GM21717 (cell line): ENCODE measurements at regions not wholly inside any gene's neighbourhood (a gene's known extent, or its start where the extent isn't known, plus 50 kb on each side); places are given as distances from the start of the nearest gene placed in this dataset.
"Not testable (repeated sequence)": the region's sequence is repeated elsewhere in the genome, so short reads cannot be mapped to it uniquely, and the experiment has no call there.

ENCODE experiments used
- ATAC-seq: cut with Tn5 transposase; IDR thresholded peaks from one replicate; pipeline ENCODE4 v1.9.1; 2021; ENCODE audit warnings: mild to moderate bottlenecking, moderate library complexity; ENCODE audit not compliant: unreplicated experiment

DNA sequence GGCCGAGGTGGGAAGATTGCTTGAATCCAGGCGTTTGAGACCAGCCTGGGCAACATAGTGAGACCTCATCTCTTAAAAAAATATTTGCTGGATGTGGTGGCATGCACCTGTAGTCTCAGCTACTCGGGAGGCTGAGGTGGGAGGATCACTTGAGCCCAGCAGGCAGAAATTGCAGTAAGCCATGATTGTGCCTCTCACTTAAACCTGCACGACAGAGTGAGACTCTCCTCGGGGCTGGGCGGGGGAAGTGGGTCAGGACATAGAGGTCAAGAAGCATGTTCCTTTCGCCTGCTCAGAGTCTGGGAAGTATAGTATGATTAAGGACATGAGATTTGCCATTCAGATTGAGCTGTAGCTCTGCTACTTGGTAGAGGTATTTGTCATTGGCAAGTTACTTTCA, 52.3 kb downstream of the SEPTIN7 start:
- ATAC-seq: not testable (repeated sequence)

DNA sequence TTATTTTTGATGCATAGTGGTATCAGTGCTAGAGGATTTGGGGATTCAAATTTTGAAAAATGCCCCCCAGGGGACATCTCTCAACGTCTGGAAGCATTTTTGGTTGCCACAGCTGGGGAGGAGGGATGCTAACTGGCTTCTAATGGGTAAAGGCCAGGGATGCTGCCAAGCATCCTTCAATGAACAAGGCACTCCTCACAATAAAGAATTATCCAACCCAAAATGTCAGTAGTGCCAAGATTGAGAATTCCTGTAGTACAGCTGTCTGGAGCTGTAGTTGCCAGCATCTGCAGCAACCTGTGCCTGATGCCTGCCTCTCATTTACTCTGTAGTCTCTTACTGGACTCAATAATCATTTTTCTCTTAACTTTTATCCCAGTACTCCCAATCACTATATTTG, 53.5 kb downstream of the SEPTIN7 start:
- no peak for ATAC-seq

DNA sequence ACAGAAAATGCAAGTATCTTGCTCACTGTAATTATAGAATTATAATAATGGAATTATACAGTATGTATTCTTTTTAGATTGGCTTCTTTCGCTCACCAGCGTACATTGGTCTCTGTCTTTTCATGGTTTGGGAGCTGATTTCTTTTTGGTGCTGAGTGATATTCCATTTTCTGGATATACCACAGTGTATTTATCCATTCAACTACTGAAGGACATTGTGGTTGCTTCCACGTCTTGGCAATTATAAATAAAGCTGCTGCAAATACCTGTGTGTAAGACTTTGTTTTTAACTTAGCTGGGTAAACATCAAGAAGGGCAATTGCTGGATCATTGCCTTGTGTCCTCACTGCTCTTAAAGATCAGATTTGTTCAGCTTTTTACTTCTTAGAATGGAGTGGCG, 55.3 kb downstream of the SEPTIN7 start:
- no peak for ATAC-seq

DNA sequence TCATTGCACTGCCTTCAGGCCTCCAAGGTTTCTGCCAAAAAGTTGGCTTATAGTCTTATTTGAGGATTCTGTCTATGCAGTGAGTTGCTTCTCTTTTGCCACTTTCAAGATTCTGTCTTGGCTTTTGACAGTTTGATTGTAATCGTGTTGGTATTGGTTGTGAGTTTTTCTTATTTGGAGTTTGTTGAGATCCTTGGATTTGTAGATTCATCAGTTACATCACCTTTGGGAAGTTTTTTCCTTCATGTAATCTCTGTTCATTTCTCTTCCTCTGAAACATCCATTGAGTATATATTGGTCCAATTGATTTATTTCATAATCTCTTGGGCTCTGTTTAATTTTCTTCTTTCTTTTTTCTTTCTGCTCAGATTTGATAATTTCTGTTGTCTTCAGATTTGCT, 59.8 kb downstream of the SEPTIN7 start:
- no peak for ATAC-seq

DNA sequence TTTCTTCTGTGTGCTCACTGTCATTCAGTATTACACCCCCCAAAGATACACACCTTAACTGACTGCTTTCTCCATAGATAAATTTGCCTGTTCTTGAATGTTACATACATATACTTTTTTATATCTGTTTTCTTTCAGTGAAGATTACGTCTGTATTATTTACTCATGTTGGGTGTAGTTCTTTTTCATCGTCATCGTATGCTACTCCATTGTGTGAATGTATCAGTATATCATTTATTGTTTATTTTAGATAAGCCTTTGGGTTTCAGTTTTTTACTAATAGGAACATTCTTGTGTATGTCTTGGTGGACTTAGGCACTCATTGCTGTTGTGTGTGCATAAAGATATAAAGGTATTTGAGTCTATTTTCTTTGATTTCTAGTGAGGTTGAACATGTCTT, 64.4 kb downstream of the SEPTIN7 start:
- ATAC-seq: no peak

DNA sequence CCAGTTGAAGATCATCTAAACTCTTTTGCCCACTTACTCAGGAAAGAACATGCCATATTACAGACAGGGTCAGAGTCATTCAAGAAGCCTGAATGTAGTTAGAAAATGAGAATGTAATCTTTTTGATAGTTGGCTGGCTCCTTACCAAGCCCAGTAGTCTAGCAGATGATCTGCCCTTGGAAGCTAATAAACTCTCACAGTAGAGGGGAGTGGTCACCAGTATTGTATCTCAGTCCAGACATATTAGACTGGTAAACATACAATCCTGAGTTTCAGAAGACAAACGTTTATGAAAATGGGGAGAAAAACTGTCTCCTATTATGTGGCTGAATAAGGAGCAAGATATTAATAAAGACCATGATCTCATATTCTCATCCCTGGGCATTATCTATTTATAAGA, 65.3 kb downstream of the SEPTIN7 start:
- no peak for ATAC-seq

DNA sequence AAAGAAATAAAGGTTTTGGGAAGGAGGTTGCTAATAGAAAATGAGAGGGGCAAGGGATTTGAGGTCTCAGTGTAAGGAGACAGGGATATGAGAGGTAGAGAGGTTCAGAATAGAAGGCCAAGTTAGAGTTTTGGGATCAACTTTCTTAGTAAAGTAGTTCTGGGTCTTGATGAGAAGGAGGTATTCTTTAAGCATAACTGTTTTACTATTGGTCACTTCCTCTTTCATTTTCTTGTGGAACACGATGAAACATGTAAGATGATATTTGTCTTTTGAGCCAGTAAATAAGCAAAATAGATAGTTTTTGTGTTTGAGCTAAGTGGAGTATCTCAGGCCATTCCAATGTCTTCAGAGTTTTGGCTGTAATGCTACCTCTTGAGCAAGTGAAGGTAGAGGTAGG, 68.3 kb downstream of the SEPTIN7 start:
- not testable (repeated sequence) for ATAC-seq

DNA sequence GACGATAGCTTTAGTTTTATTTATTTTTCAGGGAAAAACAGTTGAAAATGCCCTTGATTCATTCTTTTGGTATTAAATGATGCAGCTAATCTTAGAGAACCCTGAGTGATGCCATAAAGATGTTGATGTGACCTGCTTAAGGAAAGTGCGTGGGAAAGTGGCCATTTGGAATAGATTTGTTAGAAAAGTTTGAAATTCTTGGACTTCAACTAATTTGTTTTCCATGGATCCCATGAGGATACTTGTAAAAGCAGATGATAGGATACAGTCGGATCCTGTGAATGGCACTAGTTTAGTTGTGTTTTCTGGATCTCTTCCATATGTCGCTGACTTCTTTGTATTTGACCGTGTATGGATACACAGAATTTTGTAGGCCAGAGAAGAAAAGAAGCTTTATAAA, 69.0 kb downstream of the SEPTIN7 start:
- no peak for ATAC-seq

DNA sequence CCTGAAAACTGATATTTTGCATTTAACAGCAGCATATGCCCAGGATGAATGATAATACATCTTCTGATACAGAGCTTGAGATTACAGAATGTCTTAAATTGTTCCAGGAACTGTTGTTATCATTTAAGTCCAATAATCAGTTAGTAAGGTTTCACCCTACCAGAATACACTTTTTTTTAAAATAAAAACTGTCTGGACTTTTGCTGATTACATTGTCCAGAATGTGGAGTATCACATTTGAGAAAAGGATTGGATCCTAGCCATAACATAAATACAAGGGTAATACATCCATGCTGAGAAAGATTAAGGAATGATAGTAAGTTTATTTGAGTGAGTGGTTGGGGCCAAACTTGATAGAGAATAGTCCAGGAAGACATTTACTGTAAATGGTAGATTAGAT, 71.0 kb downstream of the SEPTIN7 start:
- ATAC-seq: no peak

DNA sequence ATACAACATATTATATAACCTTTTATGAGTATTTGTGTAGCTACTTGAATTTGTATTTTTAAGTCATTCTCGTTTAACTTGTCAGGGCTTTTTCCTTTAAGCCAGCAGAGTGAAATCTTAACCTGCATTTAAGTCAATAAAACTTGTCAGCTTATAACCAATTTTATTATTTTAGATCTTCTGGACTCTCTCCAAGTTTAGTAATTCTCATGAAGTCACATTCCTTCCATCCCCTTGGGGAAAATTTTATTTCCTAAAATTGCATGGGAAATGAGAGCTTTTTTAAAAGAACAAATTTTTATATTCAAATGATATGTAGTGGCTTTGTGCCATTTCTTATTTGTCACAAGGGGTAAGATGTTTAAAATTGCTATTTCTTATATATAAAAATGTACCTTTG, 74.0 kb downstream of the SEPTIN7 start:
- no peak for ATAC-seq

DNA sequence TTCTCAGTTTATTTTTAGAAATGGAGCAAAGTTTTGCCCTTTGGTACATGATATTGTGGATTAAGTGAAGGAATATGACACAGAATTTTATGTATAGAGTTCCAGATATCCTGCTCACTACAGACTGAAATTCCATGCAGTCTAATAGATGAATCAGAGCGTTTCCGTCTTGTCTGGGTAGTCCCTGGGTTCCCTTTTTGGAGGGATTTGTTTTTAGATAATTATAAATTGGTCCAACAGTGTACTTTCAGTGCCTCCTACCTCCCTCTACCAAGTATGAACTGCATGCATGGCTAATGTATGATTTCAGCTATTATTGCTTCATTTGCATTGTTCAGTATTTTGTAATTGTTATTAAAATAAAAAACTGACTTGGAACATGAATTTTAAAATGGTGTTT, 74.4 kb downstream of the SEPTIN7 start:
- ATAC-seq: no peak

DNA sequence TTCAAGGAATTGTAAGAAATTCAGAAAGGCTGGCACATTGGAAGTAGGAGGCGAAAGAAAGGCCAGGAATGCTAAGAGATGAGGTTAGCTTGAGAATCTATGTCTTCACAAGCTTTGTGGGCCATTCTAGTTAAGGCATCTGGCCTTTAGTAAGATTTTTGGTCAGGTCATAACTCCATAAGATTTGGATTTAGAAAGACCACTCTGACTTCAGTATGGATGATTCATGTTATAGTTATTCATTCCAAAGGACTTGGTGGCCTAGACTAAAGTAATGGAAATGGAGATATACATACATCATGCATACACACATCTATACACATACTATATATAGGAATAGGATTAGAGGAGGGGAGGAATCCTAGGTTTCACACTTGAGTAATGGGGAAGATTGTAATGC, 77.5 kb downstream of the SEPTIN7 start:
- no peak for ATAC-seq

DNA sequence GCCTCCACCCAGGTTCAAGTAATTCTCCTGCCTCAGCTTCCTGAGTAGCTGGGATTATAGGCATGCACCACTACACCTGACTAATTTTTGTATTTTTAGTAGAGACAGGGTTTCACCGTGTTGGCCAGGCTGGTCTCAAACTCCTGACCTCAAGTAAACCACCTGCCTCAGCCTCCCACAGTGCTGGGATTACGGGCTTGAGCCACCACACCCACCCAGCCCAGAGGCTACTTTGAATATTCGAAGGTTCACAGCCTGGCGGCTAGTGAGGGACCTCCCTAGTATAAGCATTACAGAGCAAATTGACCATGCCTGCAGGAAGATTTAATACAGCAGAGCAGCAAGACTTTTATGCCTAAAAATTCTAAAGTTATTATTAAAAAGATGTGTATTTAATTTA, 86.6 kb downstream of the SEPTIN7 start:
- ATAC-seq: not testable (repeated sequence)

DNA sequence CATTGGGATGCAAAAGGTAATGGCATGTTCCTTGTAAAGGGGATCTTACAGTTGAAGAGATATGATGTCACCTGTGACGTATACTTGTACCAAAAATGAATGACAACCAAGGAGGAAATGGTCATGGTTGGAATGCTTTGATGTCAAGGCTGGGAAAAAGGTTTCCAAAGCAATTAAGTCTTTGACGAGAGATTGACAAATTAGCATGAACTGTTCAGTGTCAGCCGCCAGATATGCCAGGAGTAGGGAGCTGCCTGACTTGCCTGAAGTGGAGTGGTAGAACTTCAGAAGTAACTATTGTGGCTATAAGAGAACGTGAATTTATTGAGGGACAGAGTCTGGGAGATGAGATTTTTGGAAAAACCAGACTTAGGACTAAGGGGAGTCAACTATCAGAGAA, 88.1 kb downstream of the SEPTIN7 start:
- ATAC-seq: no peak

DNA sequence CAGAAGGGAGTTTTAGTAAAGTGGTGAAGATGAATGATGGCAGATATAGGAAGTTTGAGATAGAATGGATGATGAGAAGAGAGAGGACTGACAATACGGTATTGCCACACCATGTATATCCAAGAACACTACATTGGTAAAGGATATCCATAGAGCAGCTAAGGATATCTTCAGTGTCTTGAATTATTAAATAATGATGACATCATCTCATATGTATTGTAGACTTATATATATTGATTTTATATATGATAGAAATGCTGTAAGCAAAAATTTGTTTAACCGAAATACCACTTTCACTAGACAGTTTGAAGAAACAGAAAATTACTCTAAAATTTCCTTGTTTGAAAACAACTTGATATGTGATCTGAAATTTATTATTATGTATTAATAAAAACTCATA, 89.0 kb downstream of the SEPTIN7 start:
- no peak for ATAC-seq

DNA sequence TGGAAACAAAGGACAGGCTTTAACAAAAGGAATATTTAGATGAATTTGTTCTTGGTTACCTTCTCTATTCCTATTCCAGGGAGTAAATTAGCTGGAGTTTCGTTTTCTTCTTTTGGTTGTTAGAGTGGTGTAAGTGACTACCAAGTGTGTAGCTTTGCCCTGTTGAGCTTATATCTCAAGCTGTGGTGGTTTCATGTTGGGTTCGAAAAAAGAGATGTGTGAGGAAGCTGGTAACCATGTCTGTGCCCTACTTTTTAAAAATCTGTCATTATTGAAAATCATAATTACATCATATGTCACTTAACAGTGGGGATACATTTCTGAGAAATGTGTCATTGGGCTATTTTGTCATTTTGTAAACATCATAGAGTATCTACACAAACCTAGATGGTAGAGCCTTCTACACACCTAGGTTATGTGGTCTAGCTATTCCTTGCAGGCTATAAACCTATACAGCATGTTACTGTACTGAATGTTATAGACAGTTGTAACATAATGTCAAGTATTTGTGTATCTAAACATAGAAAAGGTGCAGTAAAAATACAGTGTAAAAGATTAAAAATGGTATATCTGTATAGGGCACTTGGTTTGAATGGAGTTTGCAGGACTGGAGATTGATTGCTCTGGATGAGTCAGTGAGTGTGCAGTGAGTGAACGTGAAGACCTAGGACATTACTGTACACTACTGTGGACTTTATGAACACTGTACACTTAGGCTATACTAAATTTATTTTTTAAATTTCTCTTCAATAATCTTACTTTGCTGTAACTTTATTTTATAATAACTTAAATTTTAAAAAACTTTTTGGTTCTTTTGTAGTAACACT, 90.4 kb downstream of the SEPTIN7 start:
- no peak for ATAC-seq

DNA sequence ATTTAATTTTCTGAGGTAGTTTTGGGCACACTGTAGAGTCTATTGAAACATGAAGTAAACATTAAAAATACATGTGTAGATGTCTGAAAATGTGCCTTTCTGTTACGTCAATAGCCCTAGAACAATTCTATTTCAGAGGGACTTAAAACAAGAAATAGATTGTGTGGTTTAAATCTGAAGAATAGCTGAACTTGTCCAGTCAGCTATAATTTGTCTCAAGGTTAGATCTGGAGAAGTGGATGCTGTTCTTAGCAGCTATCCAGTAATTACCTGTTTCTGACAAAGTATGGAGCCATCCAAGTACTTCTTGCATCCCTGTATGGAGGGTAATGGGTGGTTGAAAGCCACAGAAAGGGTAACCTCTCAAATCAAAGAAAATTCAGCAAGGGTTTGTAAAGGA, 92.8 kb downstream of the SEPTIN7 start:
- no peak for ATAC-seq

DNA sequence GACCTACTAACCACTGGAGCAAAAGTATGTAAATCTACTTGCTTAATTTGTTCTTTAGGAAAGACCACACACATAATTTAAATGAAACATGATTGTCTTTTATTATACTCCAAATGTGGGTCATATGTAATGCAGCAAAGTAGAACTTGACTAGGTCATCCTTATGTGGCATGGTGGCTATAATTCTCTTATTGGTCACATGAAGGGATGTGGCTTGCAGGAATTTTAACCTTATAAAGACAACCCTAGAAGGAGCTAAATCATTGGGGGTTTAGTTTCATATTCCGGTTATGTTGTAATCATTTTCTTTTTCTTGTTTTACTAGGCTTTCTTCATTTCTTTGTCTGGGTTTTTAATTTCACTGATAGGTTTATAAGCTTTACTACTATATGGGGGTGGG, 93.9 kb downstream of the SEPTIN7 start:
- no peak for ATAC-seq

DNA sequence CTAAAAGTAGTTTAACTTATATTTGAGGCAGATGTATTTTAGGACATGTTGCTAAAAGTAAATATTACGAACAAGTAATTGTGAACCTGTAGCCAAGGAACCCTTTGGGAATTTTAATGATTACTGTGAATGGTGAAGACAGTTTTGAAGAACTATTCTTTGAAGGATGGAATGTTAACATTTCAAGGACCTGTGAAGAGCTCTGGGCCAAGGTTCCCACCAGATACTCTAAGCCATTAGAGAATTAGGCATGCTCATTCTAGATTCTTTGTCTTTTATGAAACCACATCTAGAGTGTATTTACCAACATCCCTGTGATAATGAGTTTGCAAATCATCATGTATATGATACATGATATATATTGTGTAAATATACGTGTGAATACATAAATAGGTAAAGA, 99.8 kb downstream of the SEPTIN7 start:
- no peak for ATAC-seq

DNA sequence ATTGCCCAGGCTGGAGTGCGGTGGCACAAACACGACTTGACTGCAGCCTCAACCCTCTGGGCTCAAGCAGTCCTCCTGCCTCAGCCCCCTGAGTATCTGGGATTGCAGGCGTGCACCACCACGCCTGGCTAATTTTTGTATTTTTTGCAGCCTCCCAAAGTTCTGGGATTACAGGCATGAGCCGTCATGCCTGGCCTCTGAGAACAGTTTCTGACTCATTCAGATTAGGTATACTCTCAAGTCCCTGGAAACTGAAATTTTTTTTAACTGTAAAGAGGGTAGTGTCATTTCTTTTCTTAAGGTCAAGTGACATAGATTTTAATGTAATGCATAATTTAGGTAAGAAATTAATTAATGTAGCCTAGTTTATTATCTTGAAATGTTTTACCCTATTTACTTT, 104.7 kb downstream of the SEPTIN7 start:
- ATAC-seq: no peak

DNA sequence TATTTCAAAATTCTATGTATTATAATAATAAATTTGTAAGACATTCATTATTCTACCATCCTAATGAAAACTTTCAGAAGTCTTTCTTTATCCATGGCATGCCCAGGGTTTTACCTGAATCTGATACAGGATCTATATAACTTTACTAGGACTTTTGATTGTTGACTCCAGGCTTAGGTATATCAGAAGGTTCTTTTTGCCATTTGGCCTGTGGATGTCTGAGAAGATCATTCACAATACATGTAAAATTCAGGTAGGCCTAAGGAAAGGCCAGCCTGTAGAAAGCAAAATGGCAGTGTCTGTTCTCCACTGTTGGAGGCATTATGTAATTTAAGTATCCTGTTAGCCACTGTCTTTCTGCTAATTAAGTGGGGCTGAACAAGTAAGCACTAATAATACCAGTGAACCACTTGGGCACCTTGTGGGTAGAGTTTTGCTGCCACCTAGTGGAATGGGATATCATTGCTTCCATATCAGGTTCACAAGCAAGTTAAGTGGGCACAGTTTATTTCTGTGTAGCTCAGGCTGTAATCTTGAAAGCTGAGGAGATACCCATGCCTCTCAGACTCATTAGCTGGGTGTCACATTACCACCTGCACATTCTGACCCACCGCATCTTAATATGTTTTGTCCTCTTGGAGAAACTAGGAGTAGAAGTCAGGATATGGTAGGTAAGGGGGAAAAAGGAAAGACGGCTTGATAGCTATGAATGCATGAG, 105.5 kb downstream of the SEPTIN7 start:
- ATAC-seq: no peak
